ENCODE measurements at regions not wholly inside any gene's neighbourhood (a gene's known extent, or its start where the extent isn't known, plus 50 kb on each side); places are given as distances from the start of the nearest gene placed in this dataset.

DNA sequence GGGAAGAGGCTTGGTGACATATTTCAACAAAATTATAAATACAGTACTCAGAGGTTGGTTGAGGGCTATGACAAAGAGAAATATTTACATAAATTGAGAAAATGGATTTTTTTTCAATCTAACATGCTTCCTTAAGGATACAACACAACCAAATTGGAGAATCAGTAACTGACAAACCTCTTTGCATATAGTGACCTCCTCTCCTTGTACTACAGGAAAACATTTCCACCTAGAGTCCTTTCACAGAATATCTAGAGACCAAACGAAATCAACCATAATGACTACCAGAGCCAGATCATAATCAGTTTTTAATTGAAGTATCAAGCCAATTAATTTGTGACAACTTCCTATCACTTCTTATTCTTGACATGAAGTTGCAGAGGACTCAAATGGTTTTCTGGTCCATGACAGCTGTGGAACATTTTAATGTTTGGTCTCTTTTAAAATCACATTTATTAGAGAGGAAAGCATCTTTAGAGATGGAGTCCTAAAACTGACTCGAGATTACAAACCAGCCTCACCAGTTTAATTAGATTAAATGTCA lies 1636.5 kb upstream of the C9orf72 start:
- TF ChIP-seq, protein P1, sequence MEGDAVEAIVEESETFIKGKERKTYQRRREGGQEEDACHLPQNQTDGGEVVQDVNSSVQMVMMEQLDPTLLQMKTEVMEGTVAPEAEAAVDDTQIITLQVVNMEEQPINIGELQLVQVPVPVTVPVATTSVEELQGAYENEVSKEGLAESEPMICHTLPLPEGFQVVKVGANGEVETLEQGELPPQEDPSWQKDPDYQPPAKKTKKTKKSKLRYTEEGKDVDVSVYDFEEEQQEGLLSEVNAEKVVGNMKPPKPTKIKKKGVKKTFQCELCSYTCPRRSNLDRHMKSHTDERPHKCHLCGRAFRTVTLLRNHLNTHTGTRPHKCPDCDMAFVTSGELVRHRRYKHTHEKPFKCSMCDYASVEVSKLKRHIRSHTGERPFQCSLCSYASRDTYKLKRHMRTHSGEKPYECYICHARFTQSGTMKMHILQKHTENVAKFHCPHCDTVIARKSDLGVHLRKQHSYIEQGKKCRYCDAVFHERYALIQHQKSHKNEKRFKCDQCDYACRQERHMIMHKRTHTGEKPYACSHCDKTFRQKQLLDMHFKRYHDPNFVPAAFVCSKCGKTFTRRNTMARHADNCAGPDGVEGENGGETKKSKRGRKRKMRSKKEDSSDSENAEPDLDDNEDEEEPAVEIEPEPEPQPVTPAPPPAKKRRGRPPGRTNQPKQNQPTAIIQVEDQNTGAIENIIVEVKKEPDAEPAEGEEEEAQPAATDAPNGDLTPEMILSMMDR (conservative IDR thresholded peaks at IDR 0.05), result no peak
- no peak for TF ChIP-seq EZH2 (IDR thresholded peaks at IDR 0.05; ENCODE audit: low read depth)

All from PC-9 (cell line).